Heart left ventricle (tissue), 16 donors: ENCODE measurements at regions not wholly inside any gene's neighbourhood (a gene's known extent, or its start where the extent isn't known, plus 50 kb on each side); places are given as distances from the start of the nearest gene placed in this dataset.

Experiments used
- ATAC-seq, 4 donors: fragments of 200-7000 bp; cut with Tn5 transposase; one replicate each; pipeline ENCODE4 v1.9.1; 2020 to 2022; ENCODE audit warnings: moderate library complexity in 4 of 4, mild to moderate bottlenecking in 3 of 4, moderate number of reproducible peaks in 1 of 4
- DNase-seq, 5 donors: peaks; one replicate each; pipeline ENCODE4 v3.0.0-alpha.2; 2020
- H3K27ac ChIP-seq, 12 donors: fragments of 200-600 bp; sonication (generic) in 4 of 12; one replicate each; pipeline versions ENCODE4 v1.5.0 to v1.8.0; 2016 to 2022; ENCODE audit warnings: mild to moderate bottlenecking in 2 of 12
- H3K27me3 ChIP-seq, 9 donors: fragments of 200-600 bp; sonication (generic) in 2 of 9; one replicate each; pipeline versions ENCODE4 v1.5.1 to v1.8.0; 2016 to 2022; ENCODE audit warnings: mild to moderate bottlenecking in 3 of 9
- H3K36me3 ChIP-seq, 9 donors: fragments of 200-600 bp; sonication (generic) in 2 of 9; one replicate each; pipeline versions ENCODE4 v1.5.0 to v1.8.0; 2018 to 2022; ENCODE audit warnings: mild to moderate bottlenecking in 2 of 9
- H3K4me1 ChIP-seq, 12 donors: fragments of 200-600 bp; sonication (generic) in 4 of 12; one replicate each; pipeline versions ENCODE4 v1.5.0 to v1.8.0; 2016 to 2022; ENCODE audit warnings: mild to moderate bottlenecking in 3 of 12
- H3K4me3 ChIP-seq, 12 donors: fragments of 200-600 bp; sonication (generic) in 4 of 12; one replicate each; pipeline versions ENCODE4 v1.5.0 to v1.8.0; 2017 to 2022; ENCODE audit warnings: mild to moderate bottlenecking in 9 of 12, moderate library complexity in 4 of 12
- H3K9me3 ChIP-seq, 12 donors: fragments of 200-600 bp; sonication (generic) in 4 of 12; one replicate each; pipeline versions ENCODE4 v1.5.0 to v1.8.0; 2016 to 2022; ENCODE audit warnings: mild to moderate bottlenecking in 1 of 12
- POLR2A ChIP-seq, 2 donors: fragments of 450-650 bp; IDR thresholded peaks; one replicate each; pipeline ENCODE4 v1.6.1; 2017; ENCODE audit warnings: antibody characterized with exemption in 2 of 2, mild to moderate bottlenecking in 2 of 2, moderate library complexity in 2 of 2
- whole genome bisulfite sequencing, 4 donors: extraction: QIAGEN DNeasy Blood & Tissue Kit in 2 of 4; methylation state at CpG; one replicate each; pipeline versions ENCODE4 v1.1.5 to v1.1.7; 2013 to 2018; 5-methylcytosine and 5-hydroxymethylcytosine counted together
- intact Hi-C, 10 donors: fragments of 100-400 bp; cut with DNase I; formaldehyde crosslinking; loops; one replicate each; pipeline versions ENCODE4 v1.11.1 to v1.14.2; 2022
- TF ChIP-seq, protein P1 (sequence below), 12 donors: fragments of 200-600 bp; sonication (generic) in 4 of 12; IDR thresholded peaks; one replicate each; pipeline versions ENCODE4 v1.5.0 to v1.8.0; 2018 to 2022; ENCODE audit warnings: antibody characterized with exemption in 12 of 12, mild to moderate bottlenecking in 5 of 12
- donor health status: ischemic (EF 13 %, LVEDD 7.1; RV severe dilation, severe dysfunction).
- donor health status: healthy with polysubstance abuse.
- donor health status: DM: no; HTN: yes; CAD: no.
- donor health status: DM: no; HTN: no; CAD: no.
- donor health status: ischemic (EF 25% LVEDD 6.9; RV normal size, moderate dysfunction).
- donor health status: ischemic (EF 25% LVEDD 5.7; RV mildly dilated, moderate dysfunction).
- donor health status: healthy.
- donor health status: DM: yes; HTN: yes; CAD: no.
- donor health status: ischemic (EF 35%, LVEDD 5.7; RV mildly dilated, moderate dysfunction).
- donor health status: nonischemic (EF 11% LVEDD 7.7; RV severe dilation, severe dysfunction).
- donor health status: DM: yes; HTN: yes; CAD: no.
- donor health status: PGD.
- donor health status: ischemic (EF 29% LVEDD 5.4; RV normal size, mild dysfunction).
- donor health status: nonischemic (EF 23%, LVEDD 6.1; RV moderate dilation, normal function).

- TF ChIP-seq POLR2A (IDR thresholded peaks at IDR 0.05): no peak
- TF ChIP-seq, protein P1, sequence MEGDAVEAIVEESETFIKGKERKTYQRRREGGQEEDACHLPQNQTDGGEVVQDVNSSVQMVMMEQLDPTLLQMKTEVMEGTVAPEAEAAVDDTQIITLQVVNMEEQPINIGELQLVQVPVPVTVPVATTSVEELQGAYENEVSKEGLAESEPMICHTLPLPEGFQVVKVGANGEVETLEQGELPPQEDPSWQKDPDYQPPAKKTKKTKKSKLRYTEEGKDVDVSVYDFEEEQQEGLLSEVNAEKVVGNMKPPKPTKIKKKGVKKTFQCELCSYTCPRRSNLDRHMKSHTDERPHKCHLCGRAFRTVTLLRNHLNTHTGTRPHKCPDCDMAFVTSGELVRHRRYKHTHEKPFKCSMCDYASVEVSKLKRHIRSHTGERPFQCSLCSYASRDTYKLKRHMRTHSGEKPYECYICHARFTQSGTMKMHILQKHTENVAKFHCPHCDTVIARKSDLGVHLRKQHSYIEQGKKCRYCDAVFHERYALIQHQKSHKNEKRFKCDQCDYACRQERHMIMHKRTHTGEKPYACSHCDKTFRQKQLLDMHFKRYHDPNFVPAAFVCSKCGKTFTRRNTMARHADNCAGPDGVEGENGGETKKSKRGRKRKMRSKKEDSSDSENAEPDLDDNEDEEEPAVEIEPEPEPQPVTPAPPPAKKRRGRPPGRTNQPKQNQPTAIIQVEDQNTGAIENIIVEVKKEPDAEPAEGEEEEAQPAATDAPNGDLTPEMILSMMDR (IDR thresholded peaks at IDR 0.05): no peak
- no peak overlapping the region for H3K4me3 ChIP-seq
- ATAC-seq (no peak), DNase-seq (no peak)
- intact Hi-C loops: loop anchor here in 1 of 10 donors (10.0 kb wide), 1 partner anchor 1036 kb away; no protein-coding TSS in a partner anchor
- no peaks in the 10 kb centered on the region for H3K36me3 ChIP-seq
- H3K27ac ChIP-seq: peak overlapping the region in 10 of 12 donors; percentile 3 to 66 (median 32)
- H3K27me3 ChIP-seq: no peaks in the 10 kb centered on the region
- peaks cover 0 to 43% (median 4%) of the 10 kb centered on the region in 12 donors for H3K4me1 ChIP-seq
- H3K9me3 ChIP-seq: no peaks in the 10 kb centered on the region
- 77 to 89% (median 86%) methylated on average over 1 of the region's 1 CpG for WGBS, 4 donors
These were observed 1041.9 kb upstream of the NR2F2 start for GRCh38 chr15:95288626-95289025.

DNA sequence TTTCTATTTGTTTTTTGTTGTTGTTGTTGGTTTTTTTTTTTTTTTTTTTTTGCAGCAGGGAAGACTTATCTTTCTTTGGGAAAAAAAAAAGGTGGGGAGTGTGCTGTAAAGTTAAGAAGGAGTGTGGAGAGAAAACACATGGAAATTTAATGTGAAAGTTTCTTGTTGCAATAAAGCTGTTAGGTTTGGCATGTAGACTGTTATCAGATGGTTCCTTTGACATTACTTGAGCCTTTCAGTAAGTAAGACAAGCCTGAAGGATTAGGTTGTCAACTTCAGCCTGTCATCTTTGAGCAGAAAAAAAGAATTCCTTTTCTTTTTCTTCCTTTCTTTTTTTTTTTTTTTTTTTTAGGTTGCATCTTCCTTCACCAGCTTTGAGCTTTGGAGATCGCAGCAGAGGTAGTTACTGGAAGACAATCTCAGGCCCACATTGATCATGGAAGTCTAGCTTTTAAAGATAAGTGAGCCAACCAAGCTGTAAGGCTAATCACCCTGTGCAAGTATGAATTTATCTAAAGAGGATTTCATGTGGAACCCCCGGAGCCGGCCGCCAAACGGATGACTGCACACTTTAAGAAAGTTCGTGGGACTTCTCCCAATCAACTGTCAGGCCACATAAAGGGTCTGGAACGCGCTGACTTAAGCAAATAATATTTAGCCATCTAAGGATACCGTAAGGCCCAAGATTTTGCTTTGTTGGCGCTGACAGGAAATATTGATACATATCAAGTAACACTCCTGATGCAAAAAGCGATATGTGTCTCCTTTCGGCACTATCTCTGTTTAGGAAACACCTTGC lies 1040.1 kb upstream of the NR2F2 start:
- Histone ChIP-seq H3K36me3 (no peaks in the 10 kb centered on the region), H3K27me3 (no peaks in the 10 kb centered on the region), H3K9me3 (no peaks in the 10 kb centered on the region), H3K4me1 (peaks cover 0 to 36% (median 3%) of the 10 kb centered on the region in 12 donors), H3K27ac (peak overlapping the region in 6 of 12 donors; percentile 9 to 66 (median 38)), H3K4me3 (no peak overlapping the region)
- WGBS, 4 donors: 81 to 89% (median 86%) methylated on average over 12 of the region's 12 CpGs
- intact Hi-C loops: loop anchor here in 4 of 10 donors (10.0 kb wide), 3 partner anchors 266 to 616 kb away; no protein-coding TSS in a partner anchor
- DNase-seq: no peak
- no peak for ATAC-seq
- TF ChIP-seq, protein P1 (IDR thresholded peaks at IDR 0.05): no peak
- no peak for TF ChIP-seq POLR2A (IDR thresholded peaks at IDR 0.05)

DNA sequence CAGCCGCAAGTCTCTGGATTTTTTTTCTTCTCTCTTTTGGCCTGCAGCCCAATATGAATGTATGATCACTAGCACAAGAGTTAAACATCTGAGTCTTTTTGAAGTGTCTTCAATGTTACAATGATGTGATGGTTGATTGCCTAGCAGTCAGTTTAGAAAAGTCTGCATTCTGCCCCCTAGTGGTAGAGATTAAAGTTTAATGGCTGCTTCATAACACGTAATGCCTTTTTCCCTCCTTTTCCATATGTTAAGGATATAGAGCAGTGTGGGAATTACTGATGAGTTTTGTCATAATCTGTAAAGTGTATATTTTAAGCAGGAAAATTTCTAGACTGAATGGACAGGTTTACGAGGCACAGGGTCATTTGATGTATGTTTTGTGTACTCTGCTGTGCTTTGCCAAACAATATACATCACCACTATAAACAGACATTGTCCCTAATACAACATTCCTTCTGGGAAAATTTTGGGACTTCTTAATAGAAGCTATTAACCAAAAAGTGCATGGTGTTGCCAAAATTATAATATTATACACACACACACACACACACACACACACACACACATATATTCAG lies 1038.5 kb upstream of the NR2F2 start:
- no peak for TF ChIP-seq POLR2A (IDR thresholded peaks at IDR 0.05)
- TF ChIP-seq, protein P1 (IDR thresholded peaks at IDR 0.05): peak; percentile 47 to 78 (median 66)
- Histone ChIP-seq H3K36me3 (no peaks in the 10 kb centered on the region), H3K27me3 (no peaks in the 10 kb centered on the region), H3K9me3 (no peaks in the 10 kb centered on the region), H3K27ac (no peak overlapping the region), H3K4me1 (peaks cover 0 to 33% (median 5%) of the 10 kb centered on the region in 12 donors), H3K4me3 (no peak overlapping the region)
- DNase-seq: no peak
- ATAC-seq: no peak
- WGBS, 4 donors: 71 to 82% (median 75%) methylated on average over 3 of the region's 3 CpGs
- intact Hi-C loops: loop anchor here in 4 of 10 donors (10.0 kb wide), 3 partner anchors 267 to 617 kb away; no protein-coding TSS in a partner anchor
